HUDEP-2 (cell line): ENCODE measurements at regions not wholly inside any gene's neighbourhood (a gene's known extent, or its start where the extent isn't known, plus 50 kb on each side); places are given as distances from the start of the nearest gene placed in this dataset.
A peak's percentile ranks its signal among the peaks of the same experiment; 100 is the strongest.

Experiments used
- DNase-seq, 76 experiments: peaks; one replicate each; lab custom pipeline; 2025; ENCODE audit not compliant: unreplicated experiment in 76 of 76; lab: John Stamatoyannopoulos, UW

DNA sequence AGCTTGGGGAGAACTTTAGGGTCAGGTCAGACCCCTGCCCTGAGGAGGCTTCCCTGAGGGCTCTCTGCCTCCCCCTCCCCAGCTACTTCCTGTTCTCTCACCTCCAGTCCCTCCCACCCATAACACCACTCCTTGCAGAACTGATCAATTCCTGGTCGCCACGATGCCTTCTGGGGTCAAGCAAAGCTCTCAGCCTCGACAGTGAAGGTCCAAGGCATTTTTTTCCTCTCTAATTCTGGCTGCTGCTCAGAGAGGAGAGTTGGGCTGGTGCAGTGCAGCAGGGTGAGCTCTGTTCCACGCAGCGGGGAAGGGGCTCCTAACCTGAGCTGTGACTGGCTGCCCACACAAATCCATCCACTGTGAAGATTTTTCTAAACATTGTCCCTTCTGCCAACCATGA is 628.4 kb downstream of the BRD1 start:
- DNase-seq, result no peak

DNA sequence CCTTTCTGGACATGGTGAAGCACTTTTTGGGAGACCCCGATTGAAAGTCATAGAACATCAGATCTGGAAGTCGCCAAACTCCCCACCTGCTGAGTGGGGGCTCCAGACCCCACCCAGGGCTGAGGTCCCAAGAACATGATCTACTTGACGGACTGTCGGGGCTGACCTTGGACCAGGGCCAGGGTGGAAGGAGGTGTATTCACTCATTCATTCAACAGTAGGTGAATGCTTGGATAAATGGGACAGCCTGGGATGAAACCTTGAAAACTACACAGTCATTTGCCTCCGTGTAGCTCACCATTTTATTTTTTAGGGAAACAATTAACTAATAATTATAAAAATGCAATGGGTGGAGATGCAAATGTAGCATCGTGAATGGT is 629.0 kb downstream of the BRD1 start:
- no peak for DNase-seq

DNA sequence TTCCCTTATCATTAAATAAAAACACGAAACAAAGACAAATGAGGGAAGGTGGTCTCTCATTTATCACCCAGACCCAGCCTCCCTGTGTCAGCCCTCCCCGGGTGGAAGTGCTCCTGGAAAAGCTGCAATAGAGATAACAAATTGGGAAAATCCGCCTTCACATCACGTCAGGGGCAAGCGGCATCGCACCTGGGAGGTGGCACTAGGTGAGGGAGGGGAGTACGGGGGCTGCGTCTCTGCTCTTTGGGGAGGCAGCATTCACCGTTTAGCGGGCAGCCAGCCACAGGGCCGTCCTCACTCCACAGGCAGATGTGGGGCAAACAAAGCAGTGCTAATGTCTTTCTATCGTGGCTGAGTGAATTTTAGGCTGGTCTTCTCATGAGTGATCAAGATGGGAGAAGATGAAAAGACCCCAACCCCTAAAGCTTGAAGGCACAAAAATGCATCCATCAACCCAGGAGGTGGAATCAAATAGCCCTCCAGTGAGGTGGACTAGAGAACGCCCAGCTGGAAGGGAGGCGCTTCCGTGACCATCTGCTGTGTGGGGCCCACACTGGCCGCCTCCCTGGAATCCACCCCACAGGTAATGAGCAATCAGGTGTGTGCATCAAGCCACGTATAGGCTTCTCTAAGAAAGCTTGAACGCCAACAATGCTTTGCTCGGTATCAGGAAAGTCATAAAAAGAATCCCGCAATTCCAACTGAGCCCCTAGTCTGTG is 629.5 kb downstream of the BRD1 start:
- no peak for DNase-seq

DNA sequence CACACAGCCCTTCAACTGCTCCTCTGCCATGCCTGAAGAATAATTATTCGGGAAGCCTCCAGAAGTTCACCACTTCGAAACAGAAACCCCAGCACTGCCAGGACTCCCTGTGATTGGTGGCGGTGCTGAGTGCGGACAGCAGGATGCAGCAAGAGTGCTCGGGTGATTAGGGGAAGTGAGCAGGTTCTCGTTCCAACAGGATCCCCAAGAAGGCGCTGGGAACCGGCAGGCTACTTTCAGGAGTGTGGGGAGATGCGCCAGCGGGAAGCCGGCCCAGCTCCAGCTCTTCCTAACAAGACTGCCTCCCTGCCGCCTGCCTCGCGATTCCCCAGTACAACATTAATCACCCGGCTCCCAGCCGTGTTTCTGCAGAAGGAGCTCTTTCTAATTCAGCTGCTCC is 630.2 kb downstream of the BRD1 start:
- DNase-seq, result no peak

DNA sequence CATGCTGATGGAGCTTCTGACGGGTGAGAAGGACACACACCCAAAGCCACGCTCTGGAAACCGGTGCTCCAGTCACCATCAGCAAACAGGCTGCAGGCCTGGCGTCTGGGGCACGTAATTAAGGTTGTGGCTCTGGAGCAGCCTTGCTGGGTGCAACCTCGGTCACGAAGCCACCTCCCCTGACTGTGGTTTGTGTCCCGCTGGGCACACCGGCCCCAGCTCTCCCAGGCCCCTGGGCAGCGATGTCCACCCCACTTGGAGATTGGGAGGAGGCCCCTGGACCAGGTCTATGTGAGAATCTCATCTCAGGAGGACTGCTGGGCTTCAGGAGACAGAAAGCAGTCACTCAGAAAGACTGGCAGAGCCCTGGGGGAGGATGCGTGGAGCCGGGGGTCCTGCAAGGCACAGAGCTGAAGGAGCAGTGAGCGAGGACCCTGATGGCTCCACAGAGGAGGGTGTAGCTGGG is 631.6 kb downstream of the BRD1 start:
- DNase-seq, result no peak

DNA sequence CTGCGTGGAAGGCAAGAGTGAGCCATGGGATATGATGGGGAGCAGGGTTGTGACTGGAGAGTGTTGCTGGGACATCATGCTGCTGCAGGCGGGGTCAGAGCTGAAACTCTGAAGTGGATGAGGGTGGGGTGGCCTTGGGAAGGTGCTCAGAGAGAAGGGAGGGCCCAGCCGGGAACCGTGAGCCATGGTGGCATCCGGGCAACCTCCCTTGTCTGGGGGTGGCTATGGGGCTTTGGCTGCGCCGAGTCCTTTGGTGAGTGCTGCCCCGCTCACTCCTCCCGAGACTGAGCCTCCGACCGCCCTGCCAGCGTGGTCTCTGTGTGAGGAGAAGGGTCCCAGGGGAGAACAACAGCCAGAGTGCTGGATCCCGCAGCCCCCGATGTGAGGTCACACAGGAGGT is 632.0 kb downstream of the BRD1 start:
- no peak for DNase-seq

DNA sequence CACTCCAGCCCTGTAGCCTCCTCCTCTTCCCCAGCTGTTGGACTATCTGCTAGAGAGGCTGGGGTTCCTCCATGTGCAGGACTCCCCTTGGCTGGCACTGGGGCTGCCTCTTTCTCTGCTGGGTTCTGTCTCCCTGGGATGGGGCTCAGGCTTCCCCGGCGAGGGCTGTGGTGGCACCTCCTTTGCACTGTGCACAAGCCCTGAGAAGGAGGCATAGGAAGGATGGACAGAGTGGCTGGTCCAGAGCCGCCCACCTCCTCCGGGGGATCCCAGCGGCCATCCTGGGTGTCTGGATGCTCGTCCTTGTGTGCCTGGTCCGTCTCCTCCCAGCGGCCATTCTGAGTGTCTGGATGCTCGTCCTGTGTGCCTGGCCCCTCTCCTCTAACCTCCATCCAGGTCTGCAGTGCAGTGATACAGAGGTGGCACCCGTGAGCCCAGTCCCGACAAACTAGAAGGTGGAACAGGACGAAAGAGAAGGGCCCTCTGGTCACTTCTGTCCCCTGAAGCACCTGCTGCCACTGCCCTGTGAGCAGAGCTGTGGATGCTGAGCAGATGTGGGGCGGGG is 633.7 kb downstream of the BRD1 start:
- DNase-seq, result no peak

DNA sequence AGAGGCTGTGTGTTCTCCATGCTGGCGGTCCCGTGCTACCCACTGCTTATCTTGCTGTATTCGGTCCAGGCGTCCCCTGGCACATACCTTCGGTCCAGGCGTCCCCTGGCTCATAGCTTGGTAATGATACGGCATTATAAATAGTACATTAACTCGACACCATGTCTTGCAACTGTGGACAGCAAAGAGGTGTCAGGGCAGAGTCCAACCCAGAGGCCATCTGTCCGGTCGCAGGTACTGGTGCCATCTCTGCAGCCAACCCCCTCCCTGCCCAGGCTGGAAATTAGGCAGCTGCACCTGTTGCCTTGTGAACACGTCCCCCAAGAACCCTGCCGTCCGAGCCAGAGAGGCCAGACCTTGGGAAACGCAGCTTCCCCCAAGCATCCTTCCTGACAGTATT is 634.3 kb downstream of the BRD1 start:
- no peak for DNase-seq

DNA sequence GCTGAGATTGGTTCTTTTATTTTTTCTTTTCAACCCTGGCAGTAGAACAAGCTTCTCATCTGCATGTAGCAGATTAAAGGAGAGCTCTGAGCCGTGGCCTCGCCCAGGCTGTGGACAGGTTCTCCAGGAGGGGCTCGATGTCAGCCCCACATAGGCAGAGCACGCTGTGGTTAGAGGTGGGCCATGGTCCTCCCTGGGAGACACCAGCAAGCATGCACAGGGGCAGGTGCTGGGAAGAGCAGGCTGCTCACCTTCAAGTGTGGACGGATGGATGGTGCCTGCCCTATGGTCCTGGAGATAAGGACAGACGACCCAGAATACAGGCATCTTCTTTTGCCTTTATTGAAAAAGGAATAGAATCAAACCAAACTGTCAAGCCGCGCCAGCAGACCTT is 634.8 kb downstream of the BRD1 start:
- DNase-seq, result no peak

DNA sequence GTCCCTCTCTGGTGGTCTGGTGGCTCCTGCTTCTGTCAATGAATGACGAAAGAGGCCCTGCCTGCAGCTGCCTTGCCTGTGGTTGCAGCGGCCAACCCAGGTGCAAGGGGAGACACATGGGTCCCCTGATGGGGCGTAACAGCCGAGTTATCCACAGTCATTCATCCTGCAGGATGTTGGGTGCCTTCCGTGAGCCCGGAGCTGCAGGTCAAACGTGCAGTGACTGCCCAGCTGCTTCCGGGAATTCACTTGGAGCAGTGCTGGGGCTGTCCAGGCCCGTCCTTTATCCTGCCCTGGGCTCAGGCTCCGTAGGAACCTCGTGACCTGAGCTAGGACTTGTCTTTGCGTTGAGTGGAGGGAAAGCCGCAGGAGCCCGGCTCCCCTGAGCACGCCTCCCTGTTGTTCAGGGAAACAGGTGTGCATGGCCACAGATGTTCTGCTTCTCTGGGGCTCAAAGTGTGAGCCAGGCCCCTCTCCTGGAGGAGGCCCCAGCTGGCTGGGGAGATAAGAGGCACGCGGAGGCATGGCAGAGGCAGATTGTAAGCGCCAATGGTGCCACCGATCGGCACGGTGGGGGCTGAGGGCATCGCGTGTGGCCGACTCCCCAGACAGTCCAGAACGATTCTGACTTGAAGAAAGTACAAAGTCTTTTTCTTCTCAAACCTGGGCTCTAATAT is 635.4 kb downstream of the BRD1 start:
- DNase-seq, result peak in 5 of 76 experiments; percentile 2 to 19 (median 16)

DNA sequence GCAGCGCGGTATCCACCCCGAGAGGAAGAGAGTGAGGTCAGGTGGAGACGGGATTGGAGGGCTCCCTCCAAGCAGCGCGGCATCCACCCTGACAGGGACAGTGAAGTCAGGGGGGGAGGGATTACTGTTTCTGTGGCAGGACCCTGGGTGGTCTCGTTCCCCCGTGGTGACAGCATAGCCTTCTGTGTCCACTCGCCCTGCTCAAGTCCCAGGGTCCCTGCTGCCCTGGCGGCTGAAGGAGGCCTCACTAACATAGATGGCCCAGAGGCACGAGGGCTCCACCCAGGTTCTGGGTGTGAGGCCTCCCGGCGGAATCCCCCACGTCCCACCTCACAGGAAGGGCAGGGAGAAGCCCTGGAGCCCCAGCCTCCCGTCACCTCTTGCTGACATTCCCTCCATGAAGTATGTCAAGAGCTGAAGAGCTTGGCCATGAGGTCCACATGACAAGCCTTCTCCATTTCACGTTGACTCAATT is 636.1 kb downstream of the BRD1 start:
- DNase-seq, result no peak

DNA sequence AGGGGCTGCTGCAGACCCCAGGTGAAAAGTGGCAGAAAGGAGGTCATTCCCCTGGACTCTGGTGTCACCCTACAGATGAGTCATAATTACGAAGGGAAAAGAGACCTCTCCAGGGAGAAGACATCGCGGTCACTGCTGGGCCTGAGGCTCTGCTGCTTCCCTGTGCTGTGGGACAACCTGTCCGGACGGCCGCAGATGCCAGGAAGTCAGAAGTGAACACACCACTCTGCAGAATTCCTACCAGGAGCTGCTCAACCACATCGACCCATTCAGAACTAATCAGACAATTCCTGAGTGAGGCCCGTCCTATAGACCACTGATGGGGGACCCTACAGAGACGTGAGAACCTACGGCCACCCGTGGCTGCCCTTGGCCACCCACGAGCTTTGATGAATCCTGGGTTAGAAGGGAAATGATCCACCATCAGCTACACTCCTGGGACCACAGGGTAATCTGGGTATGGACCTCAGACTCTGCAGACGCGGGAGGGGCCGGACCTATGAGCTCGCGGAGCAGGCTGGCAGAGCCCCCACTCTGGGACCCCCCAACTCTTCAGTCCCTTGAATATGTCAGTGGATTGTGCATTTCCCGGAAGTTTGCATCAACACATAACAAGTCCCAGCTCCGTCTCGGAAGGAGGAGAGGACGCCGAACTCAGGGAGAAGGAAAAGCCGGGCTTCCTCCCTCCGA is 636.7 kb downstream of the BRD1 start:
- no peak for DNase-seq

DNA sequence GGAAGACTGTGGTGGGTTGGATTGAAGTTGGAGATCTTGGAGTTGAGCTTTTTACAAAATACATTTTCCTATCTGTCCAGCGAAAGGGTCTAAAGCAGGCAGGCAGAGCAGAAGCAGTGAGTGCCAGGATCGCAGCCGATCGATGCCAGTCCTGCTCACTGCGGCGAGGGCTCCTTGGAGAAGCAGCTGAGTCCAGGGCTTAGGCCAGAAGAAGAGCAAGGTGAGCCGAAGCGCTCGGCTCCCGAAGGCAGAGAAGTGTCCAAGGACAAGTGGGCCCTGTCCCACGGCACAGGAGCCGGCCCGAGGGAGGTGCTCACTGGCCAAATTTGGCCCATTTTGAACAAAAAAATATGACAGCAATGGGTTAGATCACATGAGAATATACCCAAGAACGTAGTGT is 637.8 kb downstream of the BRD1 start:
- DNase-seq, result no peak

DNA sequence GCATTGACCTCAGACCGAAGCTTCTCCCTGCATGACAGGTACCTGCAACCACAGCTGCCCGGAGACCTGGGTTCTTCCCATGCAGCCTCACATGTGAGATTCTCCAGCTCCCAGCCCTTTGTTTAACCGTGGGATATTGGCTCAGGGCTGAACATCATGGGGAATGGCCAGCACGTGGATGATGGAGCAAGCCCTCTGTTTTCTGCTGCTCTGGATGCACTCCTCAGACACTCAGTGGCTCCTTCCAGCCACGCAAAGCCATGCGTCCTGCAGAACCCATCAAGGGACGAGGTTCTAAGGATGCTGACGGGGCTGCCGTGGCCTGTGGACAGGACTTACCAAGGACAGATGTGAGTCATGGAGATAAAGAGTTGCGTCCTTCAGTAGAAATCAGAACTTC is 639.1 kb downstream of the BRD1 start:
- DNase-seq, result no peak

DNA sequence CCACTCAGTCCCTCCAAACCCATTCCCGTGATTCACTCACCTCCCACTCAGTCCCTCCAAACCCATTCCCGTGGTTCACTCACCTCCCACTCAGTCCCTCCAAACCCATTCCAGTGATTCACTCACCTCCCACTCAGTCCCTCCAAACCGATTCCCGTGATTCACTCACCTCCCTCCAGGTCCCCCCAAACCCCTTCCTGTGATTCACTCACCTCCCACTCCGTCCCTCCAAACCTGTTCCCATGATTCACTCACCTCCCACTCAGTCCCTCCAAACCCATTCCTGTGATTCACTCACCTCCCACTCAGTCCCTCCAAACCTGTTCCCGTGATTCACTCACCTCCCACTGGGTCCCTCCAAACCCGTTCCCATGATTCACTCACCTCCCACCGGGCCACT is 639.6 kb downstream of the BRD1 start:
- no peak for DNase-seq

DNA sequence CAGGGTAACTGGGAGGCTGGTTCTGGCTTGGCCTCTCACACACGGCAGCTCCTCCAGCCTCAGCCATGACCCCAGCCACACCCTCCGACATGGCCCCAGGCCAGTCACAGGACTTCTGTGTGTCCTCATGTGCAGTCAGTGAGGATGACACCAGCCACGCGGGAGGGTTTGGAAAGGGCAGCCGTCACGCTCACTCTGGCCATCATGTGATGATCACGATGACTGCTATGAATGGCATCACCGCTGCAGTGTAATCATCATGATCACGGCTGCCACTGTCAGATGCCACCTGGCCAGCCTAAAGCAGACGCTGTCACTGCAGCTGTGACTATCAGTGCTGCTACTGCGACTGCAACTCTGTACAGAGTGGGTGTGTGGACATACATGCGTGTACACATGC is 640.9 kb downstream of the BRD1 start:
- DNase-seq, result no peak

DNA sequence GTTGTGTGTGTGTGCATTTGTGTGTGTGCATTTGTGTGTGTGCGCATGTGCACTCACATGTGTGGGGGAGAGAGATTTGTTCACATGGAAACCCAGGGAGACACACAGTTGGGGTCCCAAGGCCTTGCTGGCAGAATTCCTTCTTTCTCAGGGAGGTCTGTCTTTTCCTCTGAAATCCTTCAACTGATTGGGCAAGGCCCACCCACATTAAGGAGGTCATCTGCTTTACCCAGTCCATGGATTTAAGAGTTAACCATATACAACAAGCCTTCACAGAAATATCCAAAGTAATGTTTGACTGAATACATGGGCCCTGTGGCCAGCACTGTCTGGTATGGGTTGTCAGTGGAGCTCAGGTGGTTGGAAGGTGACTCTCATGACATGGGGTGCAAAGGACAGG is 641.4 kb downstream of the BRD1 start:
- DNase-seq, result no peak

DNA sequence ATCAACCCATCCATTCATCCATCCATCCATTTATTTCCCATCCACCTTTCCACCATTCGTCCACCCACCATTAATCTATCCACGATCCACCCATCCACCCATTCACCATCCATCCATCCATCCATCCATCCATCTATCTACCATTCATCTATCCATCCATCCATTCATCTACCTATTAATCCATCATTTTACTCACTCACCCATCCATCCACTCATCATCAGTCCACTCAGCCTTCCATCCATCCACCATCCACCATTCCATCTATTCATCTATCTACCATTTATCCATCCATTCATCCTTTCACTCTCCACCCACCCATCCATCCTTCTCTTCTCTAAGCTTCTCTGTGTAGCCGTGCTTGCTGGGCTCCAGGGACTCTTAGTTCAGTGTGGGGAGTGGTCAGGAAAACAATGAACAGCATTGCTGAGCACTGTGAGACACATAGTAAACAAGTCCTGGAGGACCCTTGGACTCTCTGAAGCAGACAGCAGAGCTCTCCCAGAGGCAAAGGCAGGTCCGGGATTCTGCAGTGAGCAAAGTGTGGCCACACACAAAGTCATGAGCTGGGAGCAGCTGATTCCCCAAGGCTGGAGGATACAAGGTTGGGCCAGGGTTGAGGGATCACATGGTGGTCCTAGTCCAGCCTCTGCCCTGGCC is 642.2 kb downstream of the BRD1 start:
- no peak for DNase-seq

DNA sequence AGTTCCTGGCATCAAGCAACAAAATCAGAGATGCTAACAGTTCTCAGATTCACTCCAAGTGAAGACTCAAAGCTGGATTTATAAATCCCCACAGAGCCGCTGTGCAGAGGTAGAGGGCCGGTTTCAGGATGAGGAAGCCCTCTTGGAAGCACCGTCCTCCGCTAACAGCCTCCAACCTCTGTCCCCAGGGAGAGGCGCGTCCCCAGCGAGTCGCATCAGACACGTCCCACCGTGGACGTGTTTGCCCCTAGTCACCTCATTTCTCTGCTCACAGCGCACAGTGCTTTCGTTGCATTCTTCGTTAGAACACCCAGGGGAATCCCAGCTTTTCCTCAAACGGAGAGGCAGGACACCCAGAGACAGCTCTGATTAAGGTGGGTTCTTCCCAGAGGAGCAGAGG is 642.9 kb downstream of the BRD1 start:
- no peak for DNase-seq

DNA sequence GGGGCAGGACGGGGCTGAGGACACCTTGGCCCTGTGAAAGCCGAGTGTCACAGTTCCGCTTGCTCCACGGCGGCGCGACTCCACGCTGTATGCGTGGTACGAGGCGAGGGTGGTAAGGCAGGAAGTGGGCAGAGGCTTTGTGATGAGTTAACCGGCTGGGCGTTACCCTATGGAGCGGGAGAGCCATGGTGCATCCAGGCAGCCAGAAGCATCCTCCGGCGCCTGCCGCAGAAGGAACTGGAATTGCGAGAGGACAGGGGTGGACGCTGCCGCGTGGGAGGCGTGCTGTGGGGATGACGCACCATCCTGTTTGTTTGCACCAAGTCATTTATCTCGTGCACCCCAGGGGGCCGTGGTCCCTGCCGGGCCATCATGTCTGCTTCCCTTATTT is 643.9 kb downstream of the BRD1 start:
- no peak for DNase-seq

DNA sequence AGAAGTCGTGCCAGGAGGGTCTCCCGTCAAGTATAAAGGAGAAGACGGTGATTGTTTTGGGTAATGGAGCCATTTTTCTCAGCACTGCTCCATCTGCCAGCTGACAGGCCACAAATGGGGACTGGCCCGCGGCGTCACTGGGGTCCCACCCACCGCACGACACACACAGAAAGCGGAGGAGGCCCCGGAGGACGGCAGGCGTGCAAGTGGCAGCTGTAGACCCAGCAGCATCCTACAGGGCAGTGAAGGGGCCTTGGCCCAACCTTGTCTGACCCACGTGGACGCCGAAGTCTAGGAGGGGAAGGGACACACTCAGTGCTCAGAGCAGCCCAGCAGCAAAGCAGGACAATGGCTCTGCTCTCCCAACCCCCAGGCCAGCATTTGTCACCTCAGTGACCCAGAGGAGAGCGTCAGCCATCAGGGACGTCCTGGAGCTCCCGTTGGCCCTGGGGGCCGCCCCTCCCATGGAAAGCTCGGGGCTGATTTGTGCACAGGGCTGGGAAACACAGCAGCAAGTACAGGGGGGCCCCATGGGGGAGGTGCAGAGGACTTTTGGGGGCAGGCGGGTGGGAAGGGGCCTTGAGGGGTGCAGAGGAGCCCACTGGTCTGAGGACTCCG is 644.4 kb downstream of the BRD1 start:
- DNase-seq, result no peak
